ENCODE measurements at regions not wholly inside any gene's neighbourhood (a gene's known extent, or its start where the extent isn't known, plus 50 kb on each side); places are given as distances from the start of the nearest gene placed in this dataset.

DNA sequence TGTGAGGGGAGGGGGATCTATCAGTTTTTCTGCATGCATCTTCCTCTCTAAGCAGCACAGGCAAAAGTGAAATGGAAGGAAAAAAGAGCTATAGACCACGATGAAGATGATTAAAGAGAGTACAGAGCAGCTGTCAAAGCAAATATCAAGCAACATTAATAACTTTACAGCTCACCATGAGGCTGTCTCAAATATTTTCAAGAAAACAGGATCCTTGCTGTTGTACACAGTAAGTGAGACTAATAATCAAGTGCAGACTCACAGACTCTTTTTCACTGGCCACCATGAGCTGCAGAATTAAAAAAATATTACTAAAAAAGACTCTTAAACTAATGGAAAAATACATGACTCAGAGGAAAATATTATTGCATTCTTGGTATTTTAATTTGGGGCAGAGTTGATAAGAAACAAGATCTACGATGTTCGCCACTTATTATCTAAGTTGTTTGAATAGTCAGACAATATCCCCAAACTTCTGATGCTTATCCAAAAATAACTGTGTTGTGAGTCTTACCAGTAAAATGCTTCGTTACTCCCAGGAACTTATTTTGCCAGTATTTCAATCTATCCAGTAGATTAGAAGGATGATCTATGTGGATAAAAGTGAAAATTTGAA, 817.5 kb upstream of the ALCAM start:
- no peak overlapping the region for H3K9ac ChIP-seq (ENCODE audit: low read length)
- no peak overlapping the region for H3K27ac ChIP-seq (ENCODE audit: low read depth, low read length)
- H3K4me3 ChIP-seq (ENCODE audit: low read length): no peak overlapping the region
- no peaks in the 10 kb centered on the region for H3K4me1 ChIP-seq (ENCODE audit: control insufficient read depth, insufficient read depth, low read length)
- no peaks in the 10 kb centered on the region for H3K27me3 ChIP-seq (ENCODE audit: control insufficient read depth, insufficient read depth, low read length)
- no peaks in the 10 kb centered on the region for H3K36me3 ChIP-seq (ENCODE audit: control insufficient read depth, insufficient read depth, low read length)

DNA sequence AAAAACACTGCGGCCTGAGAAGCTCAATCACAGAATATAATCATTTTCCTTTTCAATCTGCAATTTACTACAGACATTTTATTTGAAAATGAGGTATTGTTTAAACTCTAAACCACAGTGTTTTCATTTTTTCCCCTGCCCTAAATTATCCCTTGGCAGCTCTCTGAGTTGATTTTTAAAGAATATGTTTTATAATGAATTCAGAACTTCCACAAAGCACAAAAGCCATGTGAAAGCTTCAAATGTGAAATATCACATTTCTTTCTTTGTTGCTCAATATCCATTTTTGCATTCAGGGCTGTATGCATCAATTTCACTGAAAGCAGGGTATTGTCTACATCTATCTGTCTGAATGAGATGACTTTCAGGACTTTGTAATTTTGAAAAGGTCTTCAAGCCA, 813.6 kb upstream of the ALCAM start:
- no peaks in the 10 kb centered on the region for H3K27me3 ChIP-seq (ENCODE audit: control insufficient read depth, insufficient read depth, low read length)
- H3K27ac ChIP-seq (ENCODE audit: low read depth, low read length): no peak overlapping the region
- H3K9ac ChIP-seq (ENCODE audit: low read length): no peak overlapping the region
- no peaks in the 10 kb centered on the region for H3K4me1 ChIP-seq (ENCODE audit: control insufficient read depth, insufficient read depth, low read length)
- H3K4me3 ChIP-seq (ENCODE audit: low read length): no peak overlapping the region
- H3K36me3 ChIP-seq (ENCODE audit: control insufficient read depth, insufficient read depth, low read length): no peaks in the 10 kb centered on the region

DNA sequence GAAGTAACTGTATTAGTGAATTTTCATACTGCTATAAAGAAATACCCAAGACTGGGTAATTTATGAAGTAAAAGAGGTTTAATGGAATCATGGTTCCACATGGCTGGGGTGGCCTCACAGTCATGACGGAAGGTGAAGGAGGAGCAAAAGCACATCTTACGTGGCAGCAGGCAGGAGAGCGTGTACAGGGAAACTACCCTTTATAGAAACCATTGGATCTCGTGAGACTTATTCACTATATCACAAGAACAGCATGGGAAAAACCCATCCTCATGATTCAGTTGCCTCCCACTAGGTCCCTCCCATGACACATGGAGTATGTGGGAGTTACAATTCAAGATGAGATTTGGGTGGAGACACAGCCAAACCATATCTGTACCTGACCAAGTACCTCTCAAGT, 812.3 kb upstream of the ALCAM start:
- Histone ChIP-seq H3K4me1 (ENCODE audit: control insufficient read depth, insufficient read depth, low read length) (no peaks in the 10 kb centered on the region), H3K9ac (ENCODE audit: low read length) (no peak overlapping the region), H3K4me3 (ENCODE audit: low read length) (no peak overlapping the region), H3K27me3 (ENCODE audit: control insufficient read depth, insufficient read depth, low read length) (no peaks in the 10 kb centered on the region), H3K36me3 (ENCODE audit: control insufficient read depth, insufficient read depth, low read length) (no peaks in the 10 kb centered on the region), H3K27ac (ENCODE audit: low read depth, low read length) (no peak overlapping the region)

DNA sequence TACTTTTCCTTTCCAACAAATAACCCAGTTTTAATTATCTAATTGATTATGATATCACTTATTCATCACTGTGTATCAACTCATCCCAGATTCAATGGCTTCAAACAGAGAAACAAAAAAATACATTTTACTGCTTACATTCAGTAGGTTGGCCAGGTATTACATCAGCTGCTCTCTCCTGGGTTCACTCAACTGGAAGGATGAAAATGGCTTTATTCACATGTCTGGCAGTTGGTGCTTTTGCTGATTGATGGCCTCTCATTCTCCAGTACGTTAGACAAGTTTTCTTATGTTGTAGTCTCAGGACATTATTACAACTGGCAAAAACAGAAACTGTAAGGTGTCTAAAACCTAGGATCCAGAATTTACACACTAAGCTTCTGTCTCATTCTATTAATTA, 811.0 kb upstream of the ALCAM start:
- Histone ChIP-seq H3K27ac (ENCODE audit: low read depth, low read length) (no peak overlapping the region), H3K9ac (ENCODE audit: low read length) (no peak overlapping the region), H3K4me1 (ENCODE audit: control insufficient read depth, insufficient read depth, low read length) (no peaks in the 10 kb centered on the region), H3K27me3 (ENCODE audit: control insufficient read depth, insufficient read depth, low read length) (no peaks in the 10 kb centered on the region), H3K4me3 (ENCODE audit: low read length) (no peak overlapping the region), H3K36me3 (ENCODE audit: control insufficient read depth, insufficient read depth, low read length) (no peaks in the 10 kb centered on the region)

DNA sequence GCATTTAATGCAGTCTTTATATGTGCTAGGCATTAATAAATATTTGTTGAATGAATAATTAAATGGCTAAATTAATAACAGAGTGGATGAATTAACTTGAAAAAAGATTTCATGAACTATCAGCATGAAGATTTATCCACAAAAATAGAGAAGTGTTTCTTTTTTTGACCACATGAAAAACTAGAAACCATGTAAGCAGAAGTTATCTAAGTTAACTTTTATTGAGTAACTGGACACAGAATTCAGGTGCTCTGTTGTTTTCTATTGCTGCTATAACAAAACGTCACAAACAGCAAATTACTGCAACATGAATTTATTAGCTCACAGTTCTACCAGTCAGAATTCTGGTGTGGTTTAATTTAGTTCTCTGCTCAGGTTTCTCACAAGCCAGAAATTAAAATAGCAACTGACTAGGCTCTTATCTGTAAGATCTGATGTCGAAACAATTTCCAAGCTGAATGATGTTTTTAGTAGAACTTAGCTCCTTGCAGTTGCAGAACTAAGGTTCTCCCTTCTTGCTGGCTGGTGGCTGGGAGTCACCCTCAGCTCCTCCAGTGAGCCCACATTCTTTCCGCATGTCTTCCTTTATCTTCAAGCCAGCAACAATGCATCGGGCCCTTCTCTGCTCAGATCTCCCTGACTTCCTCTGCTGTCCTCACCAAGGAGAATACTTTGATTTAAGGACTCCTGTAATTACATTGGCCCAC, 810.2 kb upstream of the ALCAM start:
- no peak overlapping the region for H3K9ac ChIP-seq (ENCODE audit: low read length)
- H3K27ac ChIP-seq (ENCODE audit: low read depth, low read length): no peak overlapping the region
- H3K36me3 ChIP-seq (ENCODE audit: control insufficient read depth, insufficient read depth, low read length): no peaks in the 10 kb centered on the region
- no peaks in the 10 kb centered on the region for H3K4me1 ChIP-seq (ENCODE audit: control insufficient read depth, insufficient read depth, low read length)
- no peak overlapping the region for H3K4me3 ChIP-seq (ENCODE audit: low read length)
- H3K27me3 ChIP-seq (ENCODE audit: control insufficient read depth, insufficient read depth, low read length): no peaks in the 10 kb centered on the region

DNA sequence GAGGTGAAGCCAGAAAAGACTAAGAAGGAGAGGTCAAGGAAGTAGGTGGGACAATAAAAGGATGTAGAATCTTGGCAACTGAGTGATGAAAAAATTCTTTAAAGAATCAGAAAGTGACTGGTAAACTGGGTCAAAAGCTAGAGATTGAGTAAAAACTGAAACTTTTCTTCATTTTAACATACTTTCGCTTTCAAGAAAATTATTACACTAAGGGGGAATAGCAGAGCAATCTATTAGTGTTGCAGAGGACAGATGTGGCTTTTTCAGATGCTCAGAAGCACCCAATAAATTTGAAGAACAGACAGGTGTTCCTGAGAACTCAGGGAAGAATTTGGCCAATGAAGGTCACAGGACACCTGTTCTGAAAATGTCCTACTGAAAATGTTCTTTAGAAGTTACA, 805.4 kb upstream of the ALCAM start:
- Histone ChIP-seq H3K4me1 (ENCODE audit: control insufficient read depth, insufficient read depth, low read length) (no peaks in the 10 kb centered on the region), H3K36me3 (ENCODE audit: control insufficient read depth, insufficient read depth, low read length) (no peaks in the 10 kb centered on the region), H3K9ac (ENCODE audit: low read length) (no peak overlapping the region), H3K27ac (ENCODE audit: low read depth, low read length) (no peak overlapping the region), H3K4me3 (ENCODE audit: low read length) (no peak overlapping the region), H3K27me3 (ENCODE audit: control insufficient read depth, insufficient read depth, low read length) (no peaks in the 10 kb centered on the region)

DNA sequence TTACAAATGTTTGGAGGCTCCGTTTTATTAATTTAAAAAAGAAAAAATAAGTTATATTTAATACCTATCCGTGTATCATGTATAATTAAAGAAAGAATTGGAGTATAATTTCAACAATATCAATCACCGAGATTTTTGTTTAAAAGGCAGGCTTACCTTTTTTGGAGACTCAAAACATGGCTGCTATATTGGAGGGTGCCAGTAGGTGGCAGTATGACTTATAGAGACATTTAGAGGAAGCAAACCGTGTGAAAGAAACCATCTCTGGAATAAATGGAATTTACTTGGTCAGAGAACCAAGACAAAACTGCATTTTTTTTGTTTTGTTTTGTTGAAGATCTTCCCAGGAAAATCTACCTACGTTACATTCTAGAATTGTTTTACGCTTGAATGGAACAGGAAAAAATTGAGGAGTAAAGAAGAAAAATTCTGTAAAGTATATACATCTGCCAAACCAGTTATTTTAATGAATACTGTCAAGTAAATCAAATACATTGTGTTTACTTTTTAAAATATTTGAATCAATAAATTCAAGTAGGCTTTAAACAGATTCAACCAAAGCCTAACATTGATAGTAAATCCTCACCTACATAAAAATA, 802.6 kb upstream of the ALCAM start:
- H3K36me3 ChIP-seq (ENCODE audit: control insufficient read depth, insufficient read depth, low read length): no peaks in the 10 kb centered on the region
- no peaks in the 10 kb centered on the region for H3K4me1 ChIP-seq (ENCODE audit: control insufficient read depth, insufficient read depth, low read length)
- H3K27me3 ChIP-seq (ENCODE audit: control insufficient read depth, insufficient read depth, low read length): no peaks in the 10 kb centered on the region
- no peak overlapping the region for H3K4me3 ChIP-seq (ENCODE audit: low read length)
- no peak overlapping the region for H3K27ac ChIP-seq (ENCODE audit: low read depth, low read length)
- H3K9ac ChIP-seq (ENCODE audit: low read length): no peak overlapping the region

DNA sequence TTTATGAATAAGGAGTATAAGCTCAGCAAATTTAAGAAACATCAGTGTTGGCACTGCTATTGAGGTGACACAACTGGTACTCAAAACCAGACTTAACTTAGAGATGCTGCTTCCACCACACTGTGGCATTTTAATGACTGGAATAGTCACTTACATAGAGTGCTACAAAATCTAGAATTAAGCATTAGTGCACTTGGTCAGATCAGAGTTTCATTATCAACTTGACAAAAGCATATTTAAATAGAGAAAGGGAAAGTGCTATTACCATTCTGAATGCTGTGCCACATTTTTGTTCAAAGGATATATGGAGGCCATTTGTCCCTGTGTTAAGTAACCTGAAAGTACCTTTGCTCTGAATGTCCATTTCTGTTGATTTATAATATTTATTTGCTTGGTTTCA, 800.7 kb upstream of the ALCAM start:
- no peaks in the 10 kb centered on the region for H3K4me1 ChIP-seq (ENCODE audit: control insufficient read depth, insufficient read depth, low read length)
- no peaks in the 10 kb centered on the region for H3K36me3 ChIP-seq (ENCODE audit: control insufficient read depth, insufficient read depth, low read length)
- no peak overlapping the region for H3K27ac ChIP-seq (ENCODE audit: low read depth, low read length)
- H3K9ac ChIP-seq (ENCODE audit: low read length): no peak overlapping the region
- H3K27me3 ChIP-seq (ENCODE audit: control insufficient read depth, insufficient read depth, low read length): no peaks in the 10 kb centered on the region
- H3K4me3 ChIP-seq (ENCODE audit: low read length): no peak overlapping the region

DNA sequence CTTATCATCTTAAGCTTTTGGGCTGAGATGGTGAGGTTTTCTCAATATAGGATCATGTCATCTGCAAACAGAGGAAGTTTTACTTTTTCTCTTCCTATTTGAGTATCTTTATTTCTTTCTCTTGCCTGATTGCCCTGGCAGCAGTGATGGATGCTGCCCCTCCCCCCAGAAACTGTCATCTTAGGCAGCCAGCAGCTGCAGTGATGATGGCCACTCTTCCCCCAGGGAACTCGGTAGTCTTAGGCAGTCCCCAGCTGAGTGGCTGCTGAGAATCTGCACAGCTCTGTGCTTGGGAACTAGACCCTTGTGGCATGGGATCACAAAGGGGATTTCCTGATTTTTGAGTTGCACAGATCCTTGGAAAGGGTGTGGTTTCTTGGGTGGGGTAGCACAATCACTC, 791.1 kb upstream of the ALCAM start:
- H3K4me1 ChIP-seq (ENCODE audit: control insufficient read depth, insufficient read depth, low read length): no peaks in the 10 kb centered on the region
- H3K4me3 ChIP-seq (ENCODE audit: low read length): no peak overlapping the region
- H3K36me3 ChIP-seq (ENCODE audit: control insufficient read depth, insufficient read depth, low read length): no peaks in the 10 kb centered on the region
- no peak overlapping the region for H3K9ac ChIP-seq (ENCODE audit: low read length)
- H3K27ac ChIP-seq (ENCODE audit: low read depth, low read length): no peak overlapping the region
- H3K27me3 ChIP-seq (ENCODE audit: control insufficient read depth, insufficient read depth, low read length): no peaks in the 10 kb centered on the region

DNA sequence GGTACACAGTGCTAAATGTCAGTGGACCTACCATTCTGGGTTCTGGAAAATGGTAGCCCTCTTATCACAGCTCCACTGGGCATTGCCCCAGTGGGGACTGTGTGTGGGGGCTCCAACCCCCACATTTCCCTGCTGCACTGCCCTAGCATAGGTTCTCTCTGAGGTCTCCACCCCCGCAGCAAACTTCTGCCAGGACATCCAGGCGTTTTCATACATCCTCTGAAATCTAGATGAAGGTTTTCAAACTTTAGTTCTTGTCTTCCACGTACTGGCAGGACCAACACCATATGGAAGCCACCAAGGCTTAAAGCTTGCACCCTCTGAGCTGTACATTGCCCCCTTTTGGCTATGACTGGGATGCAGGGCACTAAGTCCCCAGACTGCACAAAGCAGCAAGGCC, 788.2 kb upstream of the ALCAM start:
- Histone ChIP-seq H3K36me3 (ENCODE audit: control insufficient read depth, insufficient read depth, low read length) (no peaks in the 10 kb centered on the region), H3K9ac (ENCODE audit: low read length) (no peak overlapping the region), H3K4me3 (ENCODE audit: low read length) (no peak overlapping the region), H3K27me3 (ENCODE audit: control insufficient read depth, insufficient read depth, low read length) (no peaks in the 10 kb centered on the region), H3K4me1 (ENCODE audit: control insufficient read depth, insufficient read depth, low read length) (no peaks in the 10 kb centered on the region), H3K27ac (ENCODE audit: low read depth, low read length) (no peak overlapping the region)

DNA sequence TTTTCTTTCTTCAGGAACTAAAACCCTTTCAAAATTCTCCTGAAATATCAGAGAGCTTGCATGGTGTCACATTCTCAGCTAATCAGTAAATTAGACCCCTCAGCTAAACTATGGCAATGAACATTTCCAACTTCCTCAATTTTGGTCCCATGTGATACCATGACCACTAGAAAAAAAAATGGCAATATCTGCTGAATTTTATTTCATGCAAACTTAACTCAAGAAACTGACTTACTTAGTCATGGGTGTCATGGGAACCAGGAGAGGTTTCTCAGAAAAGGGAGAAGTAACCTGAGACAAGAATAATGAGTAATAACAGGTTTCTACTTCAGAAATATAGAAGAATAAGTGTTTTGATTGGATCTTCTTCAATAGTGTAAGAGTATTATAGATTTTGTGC, 784.6 kb upstream of the ALCAM start:
- no peaks in the 10 kb centered on the region for H3K4me1 ChIP-seq (ENCODE audit: control insufficient read depth, insufficient read depth, low read length)
- H3K9ac ChIP-seq (ENCODE audit: low read length): no peak overlapping the region
- H3K27ac ChIP-seq (ENCODE audit: low read depth, low read length): no peak overlapping the region
- H3K4me3 ChIP-seq (ENCODE audit: low read length): no peak overlapping the region
- no peaks in the 10 kb centered on the region for H3K36me3 ChIP-seq (ENCODE audit: control insufficient read depth, insufficient read depth, low read length)
- no peaks in the 10 kb centered on the region for H3K27me3 ChIP-seq (ENCODE audit: control insufficient read depth, insufficient read depth, low read length)

DNA sequence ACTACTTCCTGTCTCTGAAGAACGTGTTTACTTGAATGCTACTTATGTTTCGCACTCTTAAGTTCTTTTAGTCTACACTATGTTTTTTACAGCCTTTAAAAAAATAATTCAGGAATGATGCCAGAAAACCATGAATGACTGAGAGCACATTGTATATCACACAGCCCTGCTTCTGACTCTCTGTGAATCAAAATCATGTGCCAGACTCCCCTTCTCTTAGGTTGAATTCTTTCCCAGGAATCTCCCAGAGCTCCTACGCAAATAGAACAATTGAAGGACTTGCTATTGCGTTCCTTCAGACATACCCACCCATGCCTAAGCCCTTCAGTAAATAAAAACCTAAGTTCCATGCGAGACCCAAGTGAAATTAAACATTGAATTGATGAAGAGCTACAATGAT, 782.0 kb upstream of the ALCAM start:
- H3K27ac ChIP-seq (ENCODE audit: low read depth, low read length): no peak overlapping the region
- no peak overlapping the region for H3K9ac ChIP-seq (ENCODE audit: low read length)
- no peak overlapping the region for H3K4me3 ChIP-seq (ENCODE audit: low read length)
- no peaks in the 10 kb centered on the region for H3K27me3 ChIP-seq (ENCODE audit: control insufficient read depth, insufficient read depth, low read length)
- no peaks in the 10 kb centered on the region for H3K36me3 ChIP-seq (ENCODE audit: control insufficient read depth, insufficient read depth, low read length)
- no peaks in the 10 kb centered on the region for H3K4me1 ChIP-seq (ENCODE audit: control insufficient read depth, insufficient read depth, low read length)

DNA sequence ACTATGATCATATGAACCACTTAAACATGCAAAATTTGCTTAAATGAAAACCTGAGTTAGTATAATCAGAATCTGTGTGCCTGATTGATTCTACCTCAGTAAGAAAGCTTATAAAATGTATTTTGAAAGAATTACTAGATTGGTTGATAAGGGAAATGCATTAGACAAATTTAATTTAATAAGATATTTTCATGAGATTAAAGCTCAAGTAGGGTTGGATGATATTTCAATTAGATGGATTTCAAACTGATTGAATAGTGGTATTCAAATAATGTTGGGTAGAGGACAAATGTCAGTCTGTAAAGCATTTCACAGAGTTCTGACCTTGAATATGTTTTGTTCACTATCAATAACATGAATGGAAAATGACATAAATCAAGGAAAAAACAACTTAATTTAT, 780.4 kb upstream of the ALCAM start:
- no peaks in the 10 kb centered on the region for H3K4me1 ChIP-seq (ENCODE audit: control insufficient read depth, insufficient read depth, low read length)
- H3K27ac ChIP-seq (ENCODE audit: low read depth, low read length): no peak overlapping the region
- H3K9ac ChIP-seq (ENCODE audit: low read length): no peak overlapping the region
- no peak overlapping the region for H3K4me3 ChIP-seq (ENCODE audit: low read length)
- no peaks in the 10 kb centered on the region for H3K27me3 ChIP-seq (ENCODE audit: control insufficient read depth, insufficient read depth, low read length)
- H3K36me3 ChIP-seq (ENCODE audit: control insufficient read depth, insufficient read depth, low read length): no peaks in the 10 kb centered on the region

Measured in rectal smooth muscle tissue (tissue), 1 donor.